B cell (primary cell): ENCODE measurements at regions not wholly inside any gene's neighbourhood (a gene's known extent, or its start where the extent isn't known, plus 50 kb on each side); places are given as distances from the start of the nearest gene placed in this dataset.

Source experiments
- ATAC-seq: fragments of 200-7000 bp; cut with Tn5 transposase; one replicate; pipeline ENCODE4 v1.10.0; 2021; ENCODE audit warnings: low read depth, mild to moderate bottlenecking, moderate number of reproducible peaks, moderate library complexity
- CTCF ChIA-PET: fragments of 350-600 bp; sonication (Branson Sonifier 250); formaldehyde crosslinking; loops from one replicate; lab custom pipeline; 2021; ENCODE audit warnings: antibody characterized with exemption, inconsistent platforms; lab: Charles Lee
- POLR2A ChIA-PET: fragments of 350-600 bp; sonication (Branson Sonifier 250); formaldehyde crosslinking; loops from one replicate; lab custom pipeline; 2021; ENCODE audit warnings: antibody characterized with exemption; lab: Charles Lee
- DNase-seq: peaks from one replicate; pipeline ENCODE4 v3.0.0; 2013
- H2AFZ ChIP-seq: 2 replicates; pipeline ENCODE4 v1.6.1; 2012; ENCODE audit warnings: mild to moderate bottlenecking, low read depth, low read length; ENCODE audit not compliant: insufficient read depth, poor library complexity, severe bottlenecking
- H3K27ac ChIP-seq, 2 donors: 1 replicate in 1 of 2; 2 replicates in 1 of 2; pipeline ENCODE4 v1.5.1; 2012 to 2013; ENCODE audit warnings: low read length in 2 of 2, mild to moderate bottlenecking in 2 of 2, moderate library complexity in 1 of 2
- H3K27me3 ChIP-seq, 4 experiments: fragments of 200-600 bp in 1 of 4; sonication (generic) in 1 of 4; replicated peaks in 1 of 4; 1 replicate in 2 of 4; 2 replicates in 2 of 4; pipeline versions ENCODE4 v1.6.1 to v1.7.0; 2013 to 2016; ENCODE audit warnings: low read length in 3 of 4, mild to moderate bottlenecking in 2 of 4, mixed read lengths in 1 of 4, moderate library complexity in 1 of 4; ENCODE audit not compliant: insufficient read depth in 4 of 4, control insufficient read depth in 3 of 4; ENCODE audit errors: control extremely low read depth in 1 of 4
- H3K36me3 ChIP-seq, 2 experiments: replicated peaks in 1 of 2; 1 replicate in 1 of 2; 2 replicates in 1 of 2; pipeline versions ENCODE4 v1.6.1 to v1.7.1; 2013; ENCODE audit warnings: low read length in 1 of 2; ENCODE audit not compliant: insufficient read depth in 2 of 2, control insufficient read depth in 1 of 2; ENCODE audit errors: control extremely low read depth in 1 of 2, extremely low read depth in 1 of 2
- H3K4me1 ChIP-seq, 2 donors: fragments of 200-600 bp in 1 of 2; sonication (generic) in 1 of 2; 1 replicate in 1 of 2; 2 replicates in 1 of 2; pipeline versions ENCODE4 v1.5.1 to v1.6.1; 2013 to 2017; ENCODE audit warnings: low read length in 2 of 2; ENCODE audit not compliant: control insufficient read depth in 2 of 2, insufficient read depth in 2 of 2
- H3K4me2 ChIP-seq: replicated peaks from 2 replicates; pipeline ENCODE3; 2012; ENCODE audit warnings: mild to moderate bottlenecking, low read depth, low read length; ENCODE audit not compliant: poor library complexity, severe bottlenecking
- H3K4me3 ChIP-seq, 5 experiments: fragments of 200-600 bp in 1 of 5; sonication (generic) in 1 of 5; 1 replicate in 3 of 5; 2 replicates in 2 of 5; pipeline versions ENCODE4 v1.5.1 to v1.7.0; 2011 to 2016; ENCODE audit warnings: low read length in 4 of 5, mild to moderate bottlenecking in 4 of 5, low read depth in 2 of 5, control low read depth in 1 of 5, moderate library complexity in 1 of 5; ENCODE audit not compliant: insufficient read depth in 1 of 5; ENCODE audit errors: control extremely low read depth in 1 of 5, extremely low read depth in 1 of 5
- H3K79me2 ChIP-seq: fragments of 200-600 bp; sonication (generic); one replicate; pipeline ENCODE4 v1.6.0; 2016; ENCODE audit warnings: low read length; ENCODE audit not compliant: control insufficient read depth, insufficient read depth
- H3K9ac ChIP-seq: fragments of 200-600 bp; sonication (generic); 2 replicates; pipeline ENCODE4 v1.6.1; 2017; ENCODE audit warnings: mild to moderate bottlenecking, low read length, moderate library complexity
- H3K9me3 ChIP-seq, 3 donors: one replicate each; pipeline versions ENCODE4 v1.6.1 to v1.7.1; 2013; ENCODE audit warnings: low read length in 2 of 3; ENCODE audit not compliant: control insufficient read depth in 2 of 3, insufficient read depth in 1 of 3; ENCODE audit errors: control extremely low read depth in 1 of 3
- H4K20me1 ChIP-seq: 2 replicates; pipeline ENCODE4 v1.6.0; 2012; ENCODE audit warnings: mild to moderate bottlenecking, low read length; ENCODE audit not compliant: insufficient read depth, control insufficient read depth, poor library complexity, severe bottlenecking
- H3K27ac Mint-ChIP-seq: one replicate; pipeline ENCODE4 v1.8.0; 2021; ENCODE audit warnings: mixed read lengths
- H3K27me3 Mint-ChIP-seq: one replicate; pipeline ENCODE4 v1.8.0; 2021; ENCODE audit warnings: mixed read lengths
- H3K4me1 Mint-ChIP-seq: one replicate; pipeline ENCODE4 v1.8.0; 2021; ENCODE audit warnings: mixed read lengths
- H3K4me3 Mint-ChIP-seq: one replicate; pipeline ENCODE4 v1.8.0; 2021; ENCODE audit warnings: mixed read lengths
- H3K9me3 Mint-ChIP-seq: one replicate; pipeline ENCODE4 v1.8.0; 2022; ENCODE audit warnings: mixed read lengths; ENCODE audit not compliant: insufficient read depth
- CTCF ChIP-seq: fragments of 200-600 bp; IDR thresholded peaks from one replicate; pipeline ENCODE4 v1.8.0; 2022; ENCODE audit warnings: antibody characterized with exemption, mild to moderate bottlenecking
- EZH2 ChIP-seq: IDR thresholded peaks from 2 replicates; pipeline ENCODE4 v1.6.1; 2012; ENCODE audit warnings: borderline replicate concordance, low read depth, mild to moderate bottlenecking, moderate library complexity, low read length; ENCODE audit not compliant: insufficient read depth, poor library complexity, severe bottlenecking
- WGBS: methylation state at CpG from one replicate; pipeline ENCODE4 v1.1.5; 2013; ENCODE audit warnings: missing lambda C conversion rate; ENCODE audit not compliant: insufficient coverage; 5-methylcytosine and 5-hydroxymethylcytosine counted together
- intact Hi-C: fragments of 100-400 bp; cut with micrococcal nuclease; formaldehyde crosslinking; loops from one replicate; pipeline ENCODE4 v1.10.0; 2022

- WGBS: no CpG with 5 or more reads among the region's 2 CpGs
- H2AFZ ChIP-seq: no peak overlapping the region
- H3K27ac ChIP-seq: no peak overlapping the region
- no peaks in the 10 kb centered on the region for H3K27me3 ChIP-seq
- no peak overlapping the region for H3K9ac ChIP-seq
- ChIA-PET POLR2A (no interaction called here), CTCF (no interaction called here)
- no peak for DNase-seq
- no peaks in the 10 kb centered on the region for H3K4me1 ChIP-seq
- no peaks in the 10 kb centered on the region for H3K36me3 ChIP-seq
- no peaks in the 10 kb centered on the region for H3K9me3 ChIP-seq
- H3K4me1 Mint-ChIP-seq: no peaks in the 10 kb centered on the region
- H3K4me2 ChIP-seq: no peak overlapping the region
- TF ChIP-seq EZH2 (no peak), CTCF (no peak)
- no peaks in the 10 kb centered on the region for H3K79me2 ChIP-seq
- no peaks in the 10 kb centered on the region for H3K9me3 Mint-ChIP-seq
- no peak overlapping the region for H3K27ac Mint-ChIP-seq
- H3K27me3 Mint-ChIP-seq: peaks cover 3% of the 10 kb centered on the region
- H4K20me1 ChIP-seq: no peaks in the 10 kb centered on the region
- H3K4me3 Mint-ChIP-seq: no peak overlapping the region
- H3K4me3 ChIP-seq: no peak overlapping the region
- intact Hi-C loops: no loop called here
- ATAC-seq: no peak
Measured at GRCh38 chr5:112064271-112064701, 307.3 kb upstream of the NREP start.

GRCh38 chr5:112063856-112064255 is 306.9 kb upstream of the NREP start:
- Histone ChIP-seq H3K4me3 (no peak overlapping the region), H3K27ac (no peak overlapping the region), H3K4me1 (no peaks in the 10 kb centered on the region), H3K27me3 (no peaks in the 10 kb centered on the region), H3K9ac (no peak overlapping the region), H3K79me2 (no peaks in the 10 kb centered on the region), H3K9me3 (no peaks in the 10 kb centered on the region), H4K20me1 (no peaks in the 10 kb centered on the region), H3K4me2 (no peak overlapping the region), H3K36me3 (no peaks in the 10 kb centered on the region), H2AFZ (no peak overlapping the region)
- 100% methylated on average over 1 of the region's 1 CpG for WGBS
- CTCF ChIA-PET: no interaction called here
- intact Hi-C loops: no loop called here
- POLR2A ChIA-PET: no interaction called here
- Mint-ChIP-seq H3K27ac (no peak overlapping the region), H3K9me3 (no peaks in the 10 kb centered on the region), H3K27me3 (peaks cover 3% of the 10 kb centered on the region), H3K4me3 (no peak overlapping the region), H3K4me1 (no peaks in the 10 kb centered on the region)
- TF ChIP-seq CTCF: no peak
- DNase-seq: no peak
- no peak for ATAC-seq
